ENCODE measurements at regions not wholly inside any gene's neighbourhood (a gene's known extent, or its start where the extent isn't known, plus 50 kb on each side); places are given as distances from the start of the nearest gene placed in this dataset.

DNA sequence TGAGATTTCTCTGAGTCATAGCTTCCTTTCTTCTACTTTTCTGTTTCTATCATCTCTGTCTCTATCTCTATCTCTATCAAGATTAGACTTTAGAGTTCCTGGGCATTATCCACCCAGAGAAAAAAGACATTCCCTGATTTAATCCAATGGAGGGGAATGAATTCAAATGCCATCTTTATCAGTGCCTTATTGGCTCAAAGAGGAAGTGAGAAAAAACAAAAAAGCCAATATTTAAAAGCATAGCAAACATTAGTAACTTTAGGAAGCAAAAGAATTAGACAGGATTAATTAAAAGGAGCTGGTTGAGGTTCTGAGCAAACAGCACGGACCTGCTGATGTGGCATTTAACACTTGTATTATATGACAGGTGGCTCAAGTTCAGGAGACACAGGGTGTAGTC lies 736.5 kb downstream of the REEP3 start:
- CTCF ChIA-PET, result no interaction called here

DNA sequence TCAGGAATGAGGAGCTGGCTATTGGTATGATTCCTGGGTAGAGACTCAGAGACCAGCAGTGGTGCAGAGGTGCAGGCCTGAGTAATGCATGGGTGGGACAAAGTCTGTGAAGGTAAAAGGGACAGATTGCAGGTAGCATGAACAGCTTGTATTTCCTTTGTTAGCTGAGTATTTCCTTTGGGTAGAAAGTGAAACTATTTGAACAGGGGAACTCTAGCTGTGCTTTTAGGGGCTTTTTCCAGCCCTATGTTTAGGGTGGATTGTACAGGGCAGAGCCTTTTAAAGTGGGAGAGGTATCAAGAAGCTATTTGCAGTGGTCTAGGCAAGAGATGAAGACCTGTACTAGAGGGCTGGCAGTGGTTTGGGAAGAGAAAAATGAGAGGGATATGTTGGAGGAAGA lies 739.9 kb downstream of the REEP3 start:
- Mint-ChIP-seq H3K27ac (no peak overlapping the region), H3K4me3 (no peak overlapping the region)

More for the DNA sequence above, 736.5 kb downstream of the REEP3 start:
- Mint-ChIP-seq H3K27ac (no peak overlapping the region), H3K36me3 (no peaks in the 10 kb centered on the region), H3K27me3 (no peaks in the 10 kb centered on the region), H3K4me1 (no peaks in the 10 kb centered on the region), H3K4me3 (no peak overlapping the region), H3K9me3 (no peaks in the 10 kb centered on the region)
- no peak for DNase-seq

DNA sequence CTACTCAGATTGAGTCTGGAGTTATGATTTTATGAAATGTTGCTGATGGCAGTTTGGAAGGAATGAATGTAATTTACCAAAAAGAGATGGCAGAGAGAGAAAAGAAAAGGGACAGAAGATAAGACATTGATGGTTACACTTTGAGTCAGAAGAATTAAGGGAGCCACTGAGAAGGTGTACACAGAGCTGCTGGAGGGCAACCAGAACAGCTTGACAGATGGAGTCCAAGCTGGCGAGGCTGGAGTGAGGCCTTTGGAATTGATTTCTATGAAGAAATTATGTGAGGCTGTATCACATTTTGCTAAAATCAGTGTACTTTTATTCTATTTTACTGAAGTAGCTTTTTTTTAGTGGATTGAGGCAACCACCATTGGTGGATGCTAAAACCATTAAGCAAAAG lies 740.5 kb downstream of the REEP3 start:
- no peak for DNase-seq
- H3K27me3 Mint-ChIP-seq, result no peaks in the 10 kb centered on the region
- H3K36me3 Mint-ChIP-seq, result no peaks in the 10 kb centered on the region
- H3K4me3 Mint-ChIP-seq, result no peak overlapping the region
- H3K9me3 Mint-ChIP-seq, result no peaks in the 10 kb centered on the region
- CTCF ChIA-PET, result no interaction called here
- no peaks in the 10 kb centered on the region for H3K4me1 Mint-ChIP-seq
- H3K27ac Mint-ChIP-seq, result no peak overlapping the region

More for the DNA sequence above, 739.9 kb downstream of the REEP3 start:
- H3K27me3 Mint-ChIP-seq, result no peaks in the 10 kb centered on the region
- DNase-seq, result no peak
- H3K4me1 Mint-ChIP-seq, result no peaks in the 10 kb centered on the region
- H3K9me3 Mint-ChIP-seq, result no peaks in the 10 kb centered on the region
- no peaks in the 10 kb centered on the region for H3K36me3 Mint-ChIP-seq
- CTCF ChIA-PET, result no interaction called here

DNA sequence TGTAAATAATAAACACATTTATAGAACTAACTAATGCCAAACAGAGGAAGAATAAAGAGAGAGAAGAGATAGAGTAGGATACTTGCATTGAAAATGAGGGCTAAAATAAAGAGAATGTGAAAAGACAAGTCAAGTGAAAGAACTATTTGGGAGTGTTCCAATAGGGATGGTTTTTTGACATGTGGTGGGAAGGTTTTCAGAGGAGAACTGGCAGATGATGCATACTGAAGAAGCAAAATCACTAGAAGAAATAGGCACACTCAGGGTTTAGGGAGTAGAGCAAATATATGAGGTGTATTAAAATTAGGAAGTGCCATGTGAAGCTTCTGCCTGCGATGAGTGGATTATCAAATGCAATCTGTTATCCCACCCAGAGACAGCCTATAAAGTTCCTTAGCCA lies 744.8 kb downstream of the REEP3 start:
- CTCF ChIA-PET, result no interaction called here
- Mint-ChIP-seq H3K4me1 (no peaks in the 10 kb centered on the region), H3K36me3 (no peaks in the 10 kb centered on the region), H3K4me3 (no peak overlapping the region), H3K27ac (no peak overlapping the region), H3K9me3 (no peaks in the 10 kb centered on the region), H3K27me3 (no peaks in the 10 kb centered on the region)
- no peak for DNase-seq

DNA sequence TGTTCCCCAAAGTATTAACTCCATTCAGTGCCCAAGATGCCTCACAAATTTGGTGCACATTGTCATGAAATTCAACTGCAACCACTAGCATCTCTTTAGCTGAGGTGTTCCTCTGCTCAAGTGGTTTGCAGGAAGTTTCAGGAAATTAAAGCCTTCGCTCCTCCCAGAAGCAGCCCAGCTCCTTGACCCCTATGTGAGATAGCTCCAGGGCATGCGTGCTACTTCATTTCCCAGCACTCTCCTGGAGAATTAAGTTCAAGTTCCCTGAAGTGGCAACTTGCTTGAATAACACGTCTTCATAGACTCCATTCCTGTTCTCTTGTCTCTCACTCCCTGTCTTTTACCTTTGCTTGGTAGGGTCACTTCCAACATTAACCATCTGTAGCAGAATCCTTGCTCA lies 750.3 kb downstream of the REEP3 start:
- H3K4me1 Mint-ChIP-seq, result no peaks in the 10 kb centered on the region
- H3K36me3 Mint-ChIP-seq, result no peaks in the 10 kb centered on the region
- CTCF ChIA-PET, result no interaction called here
- H3K27me3 Mint-ChIP-seq, result no peaks in the 10 kb centered on the region
- no peak for DNase-seq
- no peak overlapping the region for H3K4me3 Mint-ChIP-seq
- no peaks in the 10 kb centered on the region for H3K9me3 Mint-ChIP-seq
- H3K27ac Mint-ChIP-seq, result no peak overlapping the region

DNA sequence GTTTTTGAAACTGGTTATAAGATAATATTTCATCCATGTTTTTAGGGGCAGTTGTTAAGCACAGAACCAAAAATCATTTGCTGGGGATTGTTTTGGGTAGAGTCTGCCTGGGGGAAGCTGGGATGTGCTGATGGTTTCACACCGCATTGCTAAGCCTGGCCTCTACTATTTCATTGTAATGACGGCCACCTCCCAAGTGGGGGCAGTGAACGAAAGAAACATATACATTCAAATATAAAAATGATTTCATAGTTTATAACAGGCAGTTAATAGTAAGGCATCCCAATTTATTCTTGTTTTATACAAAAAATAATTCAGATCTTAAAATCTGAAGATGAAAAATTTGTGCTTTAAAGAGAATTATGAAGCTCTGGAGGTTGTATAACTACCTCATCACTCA lies 750.8 kb downstream of the REEP3 start:
- H3K27me3 Mint-ChIP-seq, result no peaks in the 10 kb centered on the region
- CTCF ChIA-PET, result no interaction called here
- no peaks in the 10 kb centered on the region for H3K36me3 Mint-ChIP-seq
- H3K27ac Mint-ChIP-seq, result no peak overlapping the region
- no peaks in the 10 kb centered on the region for H3K4me1 Mint-ChIP-seq
- H3K9me3 Mint-ChIP-seq, result no peaks in the 10 kb centered on the region
- no peak for DNase-seq
- H3K4me3 Mint-ChIP-seq, result no peak overlapping the region

DNA sequence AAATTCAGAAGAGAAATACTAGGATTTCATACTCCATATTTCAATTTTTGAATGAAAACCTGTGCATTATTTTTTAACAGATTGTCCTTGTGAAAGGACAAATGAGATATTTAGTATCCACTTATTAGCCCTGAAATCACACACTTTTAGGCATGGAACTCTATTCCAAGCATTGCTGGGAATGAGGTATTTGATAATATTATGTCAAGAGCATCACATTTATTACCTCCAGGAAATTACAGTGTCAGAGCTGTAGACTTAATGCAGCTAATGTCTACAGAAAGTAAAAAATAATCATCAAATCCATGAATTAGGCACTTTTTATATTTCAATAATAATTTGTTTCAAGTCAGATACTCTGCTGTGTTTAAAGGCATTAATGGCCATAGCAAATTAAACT lies 753.8 kb downstream of the REEP3 start:
- CTCF ChIA-PET, result no interaction called here
- no peak for DNase-seq
- H3K36me3 Mint-ChIP-seq, result no peaks in the 10 kb centered on the region

DNA sequence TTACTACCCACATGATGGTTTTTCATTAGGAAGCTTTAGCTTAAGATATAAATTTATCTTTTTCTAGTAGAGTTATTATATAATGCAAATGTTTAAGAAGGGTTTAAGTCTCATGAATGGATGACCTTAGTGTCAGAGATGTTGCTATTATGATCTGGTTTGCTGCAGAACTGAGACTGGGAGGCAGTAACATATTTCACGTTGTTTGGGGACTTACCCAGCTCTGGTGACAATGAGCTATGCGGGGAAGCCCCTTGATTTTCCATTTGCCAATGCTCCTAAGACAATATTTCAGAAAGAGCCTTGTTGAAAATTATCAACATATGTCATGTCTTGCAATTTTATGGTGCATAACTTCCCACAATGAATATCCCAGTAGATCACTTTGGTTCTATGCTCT lies 754.6 kb downstream of the REEP3 start:
- no peaks in the 10 kb centered on the region for H3K9me3 Mint-ChIP-seq
- H3K27me3 Mint-ChIP-seq, result no peaks in the 10 kb centered on the region
- CTCF ChIA-PET, result no interaction called here
- H3K36me3 Mint-ChIP-seq, result no peaks in the 10 kb centered on the region
- H3K4me3 Mint-ChIP-seq, result no peak overlapping the region
- H3K27ac Mint-ChIP-seq, result no peak overlapping the region
- no peaks in the 10 kb centered on the region for H3K4me1 Mint-ChIP-seq
- no peak for DNase-seq

More for the DNA sequence above, 753.8 kb downstream of the REEP3 start:
- Mint-ChIP-seq H3K4me3 (no peak overlapping the region), H3K9me3 (no peaks in the 10 kb centered on the region), H3K27ac (no peak overlapping the region), H3K4me1 (no peaks in the 10 kb centered on the region), H3K27me3 (no peaks in the 10 kb centered on the region)

DNA sequence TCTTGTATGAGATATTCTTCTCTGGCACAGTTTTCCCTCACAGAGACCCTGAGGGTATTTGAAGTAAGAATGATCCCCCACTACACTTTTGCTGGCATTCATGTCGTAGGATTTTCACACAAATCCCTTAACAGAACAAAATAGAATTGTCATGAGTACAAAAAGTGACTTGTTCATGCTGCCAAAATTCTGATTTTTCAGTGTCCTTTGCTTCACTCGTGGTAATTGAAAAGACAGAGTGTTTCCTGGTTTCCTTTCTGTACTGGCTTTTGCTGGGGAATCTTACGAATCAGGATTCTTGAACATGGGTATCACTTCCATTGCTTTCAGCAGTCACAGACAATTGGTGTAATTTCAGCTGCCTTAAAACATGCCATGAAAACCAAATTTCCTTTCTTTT lies 756.3 kb downstream of the REEP3 start:
- CTCF ChIA-PET, result no interaction called here
- DNase-seq, result no peak
- Mint-ChIP-seq H3K4me1 (no peaks in the 10 kb centered on the region), H3K4me3 (no peak overlapping the region), H3K9me3 (no peaks in the 10 kb centered on the region), H3K27me3 (no peaks in the 10 kb centered on the region), H3K36me3 (no peaks in the 10 kb centered on the region), H3K27ac (no peak overlapping the region)

DNA sequence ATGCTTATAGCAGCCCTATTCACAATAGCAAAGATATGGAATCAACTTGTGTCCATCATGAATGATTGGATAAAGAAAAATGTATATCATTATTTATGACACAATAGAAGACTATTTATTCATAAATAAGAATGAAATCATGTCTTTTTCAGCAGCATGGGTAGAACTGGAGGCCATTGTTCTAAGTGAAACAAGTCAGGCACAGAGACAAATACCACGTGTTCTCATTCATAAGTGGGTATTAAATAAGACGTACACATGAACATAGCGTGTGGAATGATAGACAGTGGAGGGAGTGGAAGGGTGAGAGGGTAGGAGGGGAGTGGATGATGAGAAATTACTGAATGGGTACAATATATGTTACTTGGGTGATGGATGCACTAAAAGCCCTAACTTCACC lies 762.4 kb downstream of the REEP3 start:
- DNase-seq, result no peak
- Mint-ChIP-seq H3K27ac (no peak overlapping the region), H3K4me3 (no peak overlapping the region), H3K4me1 (no peaks in the 10 kb centered on the region), H3K36me3 (no peaks in the 10 kb centered on the region), H3K9me3 (no peaks in the 10 kb centered on the region), H3K27me3 (no peaks in the 10 kb centered on the region)
- CTCF ChIA-PET, result no interaction called here

DNA sequence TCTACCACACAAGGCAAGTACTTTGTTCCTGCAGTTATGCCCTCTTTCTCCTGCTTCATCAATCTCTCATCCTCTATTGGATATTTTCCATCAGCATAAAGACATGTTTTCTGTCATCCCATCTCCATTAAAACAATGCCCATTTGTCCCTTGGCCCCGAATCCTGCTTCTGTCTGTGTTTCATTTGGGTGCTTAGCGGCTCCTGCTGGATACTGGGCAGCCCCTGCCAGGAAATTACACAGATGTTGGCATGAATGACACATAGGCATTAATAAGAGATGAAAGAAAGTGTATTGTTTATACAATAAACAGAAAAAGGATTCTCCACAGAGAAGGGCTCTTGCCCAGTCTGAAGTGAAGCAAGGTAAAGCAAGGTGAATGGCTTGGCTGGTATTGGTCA lies 765.3 kb downstream of the REEP3 start:
- Mint-ChIP-seq H3K36me3 (no peaks in the 10 kb centered on the region), H3K4me1 (no peaks in the 10 kb centered on the region), H3K9me3 (no peaks in the 10 kb centered on the region), H3K27me3 (no peaks in the 10 kb centered on the region), H3K4me3 (no peak overlapping the region), H3K27ac (no peak overlapping the region)
- no peak for DNase-seq
- CTCF ChIA-PET, result no interaction called here

DNA sequence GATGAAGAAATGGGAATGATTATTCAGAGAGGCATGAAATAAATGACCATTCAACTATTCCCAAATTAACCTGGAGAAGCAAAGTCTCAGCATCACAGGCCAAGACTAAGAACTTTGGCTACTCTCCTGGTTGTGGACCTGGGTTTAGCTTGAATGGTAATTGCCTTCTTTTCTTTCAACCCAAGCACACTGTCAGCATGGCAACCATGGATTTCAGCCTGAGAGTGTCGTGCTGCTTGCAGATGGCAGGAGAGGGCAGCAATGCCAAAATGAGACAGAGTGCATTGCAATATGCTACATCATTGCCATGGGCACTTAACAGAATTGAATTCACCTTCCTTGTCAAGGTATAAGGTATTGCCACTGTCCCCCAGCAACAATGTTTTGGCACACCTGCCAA lies 767.2 kb downstream of the REEP3 start:
- Mint-ChIP-seq H3K4me1 (no peaks in the 10 kb centered on the region), H3K27ac (no peak overlapping the region), H3K4me3 (no peak overlapping the region), H3K9me3 (no peaks in the 10 kb centered on the region), H3K36me3 (no peaks in the 10 kb centered on the region), H3K27me3 (no peaks in the 10 kb centered on the region)
- DNase-seq, result no peak
- CTCF ChIA-PET, result no interaction called here

DNA sequence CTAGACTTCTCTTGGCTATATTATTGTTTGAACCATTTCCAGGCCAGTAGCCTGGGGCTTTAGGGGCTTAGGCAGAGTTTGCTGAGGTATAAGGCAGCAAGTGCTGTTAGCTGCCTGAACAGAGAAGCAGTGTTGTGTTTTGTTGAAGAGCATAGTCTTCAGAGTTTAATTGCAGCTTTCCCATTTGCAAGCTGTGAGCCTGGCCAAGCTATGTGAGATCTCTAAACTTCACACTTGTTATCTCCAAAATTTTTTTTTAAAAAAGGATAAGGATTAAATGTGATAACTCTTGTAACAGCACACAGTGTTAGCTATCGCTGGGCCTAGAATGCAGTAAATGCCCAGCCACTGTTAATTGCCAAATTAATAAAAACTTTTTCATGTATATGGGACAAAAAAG lies 782.4 kb downstream of the REEP3 start:
- no peaks in the 10 kb centered on the region for H3K4me1 Mint-ChIP-seq
- H3K36me3 Mint-ChIP-seq, result no peaks in the 10 kb centered on the region
- CTCF ChIA-PET, result no interaction called here
- no peak overlapping the region for H3K27ac Mint-ChIP-seq
- no peaks in the 10 kb centered on the region for H3K9me3 Mint-ChIP-seq
- no peak overlapping the region for H3K4me3 Mint-ChIP-seq
- DNase-seq, result no peak
- no peaks in the 10 kb centered on the region for H3K27me3 Mint-ChIP-seq

DNA sequence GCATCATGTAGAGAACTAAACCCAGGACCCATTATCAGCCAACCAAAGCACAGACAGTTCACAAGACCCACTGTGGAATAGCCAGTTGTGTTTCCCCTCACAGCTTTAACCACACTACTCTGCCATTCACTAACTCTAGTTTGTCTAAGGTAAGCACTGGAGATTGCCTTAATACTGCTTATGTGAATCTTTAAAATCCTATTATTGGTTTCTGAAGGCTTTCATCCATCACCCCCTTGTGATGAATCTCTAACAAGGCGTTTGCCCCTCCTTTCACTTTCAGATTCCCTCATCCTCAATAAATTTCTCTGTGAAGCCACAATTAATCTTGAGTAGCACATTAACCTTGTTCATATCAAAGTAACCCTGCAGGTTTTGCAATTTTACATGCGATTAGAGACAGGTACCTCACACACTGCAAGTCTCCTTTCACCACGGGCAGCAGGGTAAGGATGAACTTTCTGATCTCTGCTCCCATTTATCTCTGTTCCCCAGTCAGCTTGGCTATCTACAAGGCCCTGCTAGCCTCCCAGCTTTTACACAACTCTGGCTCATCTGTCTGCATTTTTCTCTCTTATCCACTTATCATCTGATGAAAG lies 785.6 kb downstream of the REEP3 start:
- Mint-ChIP-seq H3K27ac (no peak overlapping the region), H3K9me3 (no peaks in the 10 kb centered on the region)
- DNase-seq, result no peak

DNA sequence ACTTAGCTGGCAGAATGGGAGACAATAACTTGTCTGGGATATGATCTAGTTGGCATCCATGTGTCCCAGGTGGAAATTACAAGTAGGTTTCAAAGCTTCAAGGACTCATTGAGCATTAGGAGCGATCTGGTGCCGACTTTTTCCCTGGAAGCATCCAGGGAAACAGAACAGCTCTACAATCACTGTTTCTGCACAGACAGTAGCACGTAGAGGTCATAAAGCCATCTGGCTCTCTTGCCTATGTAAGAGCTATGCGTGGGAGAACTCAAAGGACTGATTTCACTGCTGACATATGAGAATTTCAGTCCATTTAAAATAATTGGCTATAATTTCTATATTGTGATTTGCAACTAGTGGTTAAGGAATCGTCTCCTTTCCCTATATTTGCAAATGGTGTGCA lies 791.7 kb downstream of the REEP3 start:
- Mint-ChIP-seq H3K27ac (no peak overlapping the region), H3K9me3 (no peaks in the 10 kb centered on the region), H3K27me3 (no peaks in the 10 kb centered on the region), H3K36me3 (no peaks in the 10 kb centered on the region), H3K4me3 (no peak overlapping the region), H3K4me1 (no peaks in the 10 kb centered on the region)
- DNase-seq, result no peak
- CTCF ChIA-PET, result no interaction called here

More for the DNA sequence above, 785.6 kb downstream of the REEP3 start:
- CTCF ChIA-PET, result no interaction called here
- Mint-ChIP-seq H3K27me3 (no peaks in the 10 kb centered on the region), H3K4me1 (no peaks in the 10 kb centered on the region), H3K36me3 (no peaks in the 10 kb centered on the region), H3K4me3 (no peak overlapping the region)

DNA sequence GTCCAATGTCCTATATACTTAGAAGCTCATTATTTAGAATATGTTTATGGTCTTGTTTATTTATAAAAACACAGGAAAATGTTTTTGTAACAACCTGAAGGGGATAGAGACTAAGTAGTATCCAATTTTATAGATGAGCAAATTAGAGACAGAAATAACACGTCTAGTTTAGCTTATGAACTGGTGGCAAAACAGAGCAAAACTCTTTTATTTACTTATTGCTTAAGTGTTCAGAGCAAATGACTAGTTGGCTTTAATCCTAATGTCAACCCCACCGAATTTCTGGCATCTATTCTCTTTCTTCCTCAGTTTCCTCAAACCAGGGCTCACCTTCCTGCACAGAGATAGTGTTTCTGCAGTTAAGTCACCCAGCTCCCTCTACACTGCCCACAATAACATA lies 792.8 kb downstream of the REEP3 start:
- CTCF ChIA-PET, result no interaction called here
- Mint-ChIP-seq H3K9me3 (no peaks in the 10 kb centered on the region), H3K4me1 (no peaks in the 10 kb centered on the region), H3K27me3 (no peaks in the 10 kb centered on the region), H3K4me3 (no peak overlapping the region), H3K27ac (no peak overlapping the region), H3K36me3 (no peaks in the 10 kb centered on the region)
- no peak for DNase-seq

Data from activated naive CD4-positive, alpha-beta T cell treated with anti-CD3 and anti-CD28 coated beads, Interleukin-2, amount 10 ng/mL, durations not matched to agents 7 days and 5 days (primary cell).